Gastrocnemius medialis (tissue), 4 donors: ENCODE measurements at regions not wholly inside any gene's neighbourhood (a gene's known extent, or its start where the extent isn't known, plus 50 kb on each side); places are given as distances from the start of the nearest gene placed in this dataset.

ENCODE experiments used
- POLR2A ChIP-seq, 2 donors: fragments of 450-650 bp; IDR thresholded peaks; one replicate each; pipeline ENCODE4 v1.6.1; 2017; ENCODE audit warnings: antibody characterized with exemption in 2 of 2, mild to moderate bottlenecking in 2 of 2, moderate library complexity in 2 of 2
- TF ChIP-seq, protein P1 (sequence below), 5 experiments: fragments of 450-650 bp in 3 of 5; fragments of 200-600 bp in 2 of 5; sonication (generic) in 2 of 5; IDR thresholded peaks in 4 of 5; conservative IDR thresholded peaks in 1 of 5; 1 replicate in 4 of 5; 2 replicates in 1 of 5; pipeline ENCODE4 v1.5.1; 2016 to 2019; ENCODE audit warnings: antibody characterized with exemption in 5 of 5, mild to moderate bottlenecking in 3 of 5, moderate library complexity in 3 of 5

DNA sequence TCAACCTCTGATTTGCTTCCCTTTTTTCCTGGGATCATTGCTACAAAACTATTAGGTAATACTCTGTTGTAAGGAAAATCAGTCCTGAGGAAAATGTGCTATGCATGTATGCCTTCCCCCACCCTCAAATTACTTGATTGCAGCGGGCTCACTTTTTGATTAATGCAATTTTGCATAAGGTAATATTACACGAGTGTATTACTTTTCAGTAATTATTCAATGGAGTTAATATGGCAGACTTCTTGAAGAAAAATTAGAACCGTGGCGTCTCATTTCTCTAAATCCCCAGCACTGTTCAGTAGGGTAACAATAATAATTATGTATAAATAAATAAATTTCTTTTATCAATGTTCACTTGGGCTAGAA lies 527.6 kb upstream of the FANCL start:
- TF ChIP-seq, protein P1, sequence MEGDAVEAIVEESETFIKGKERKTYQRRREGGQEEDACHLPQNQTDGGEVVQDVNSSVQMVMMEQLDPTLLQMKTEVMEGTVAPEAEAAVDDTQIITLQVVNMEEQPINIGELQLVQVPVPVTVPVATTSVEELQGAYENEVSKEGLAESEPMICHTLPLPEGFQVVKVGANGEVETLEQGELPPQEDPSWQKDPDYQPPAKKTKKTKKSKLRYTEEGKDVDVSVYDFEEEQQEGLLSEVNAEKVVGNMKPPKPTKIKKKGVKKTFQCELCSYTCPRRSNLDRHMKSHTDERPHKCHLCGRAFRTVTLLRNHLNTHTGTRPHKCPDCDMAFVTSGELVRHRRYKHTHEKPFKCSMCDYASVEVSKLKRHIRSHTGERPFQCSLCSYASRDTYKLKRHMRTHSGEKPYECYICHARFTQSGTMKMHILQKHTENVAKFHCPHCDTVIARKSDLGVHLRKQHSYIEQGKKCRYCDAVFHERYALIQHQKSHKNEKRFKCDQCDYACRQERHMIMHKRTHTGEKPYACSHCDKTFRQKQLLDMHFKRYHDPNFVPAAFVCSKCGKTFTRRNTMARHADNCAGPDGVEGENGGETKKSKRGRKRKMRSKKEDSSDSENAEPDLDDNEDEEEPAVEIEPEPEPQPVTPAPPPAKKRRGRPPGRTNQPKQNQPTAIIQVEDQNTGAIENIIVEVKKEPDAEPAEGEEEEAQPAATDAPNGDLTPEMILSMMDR (IDR thresholded peaks at IDR 0.05 in 4 of 5, conservative IDR thresholded peaks at IDR 0.05 in 1 of 5), result no peak
- no peak for TF ChIP-seq POLR2A (IDR thresholded peaks at IDR 0.05)
